ENCODE measurements at regions not wholly inside any gene's neighbourhood (a gene's known extent, or its start where the extent isn't known, plus 50 kb on each side); places are given as distances from the start of the nearest gene placed in this dataset.

DNA sequence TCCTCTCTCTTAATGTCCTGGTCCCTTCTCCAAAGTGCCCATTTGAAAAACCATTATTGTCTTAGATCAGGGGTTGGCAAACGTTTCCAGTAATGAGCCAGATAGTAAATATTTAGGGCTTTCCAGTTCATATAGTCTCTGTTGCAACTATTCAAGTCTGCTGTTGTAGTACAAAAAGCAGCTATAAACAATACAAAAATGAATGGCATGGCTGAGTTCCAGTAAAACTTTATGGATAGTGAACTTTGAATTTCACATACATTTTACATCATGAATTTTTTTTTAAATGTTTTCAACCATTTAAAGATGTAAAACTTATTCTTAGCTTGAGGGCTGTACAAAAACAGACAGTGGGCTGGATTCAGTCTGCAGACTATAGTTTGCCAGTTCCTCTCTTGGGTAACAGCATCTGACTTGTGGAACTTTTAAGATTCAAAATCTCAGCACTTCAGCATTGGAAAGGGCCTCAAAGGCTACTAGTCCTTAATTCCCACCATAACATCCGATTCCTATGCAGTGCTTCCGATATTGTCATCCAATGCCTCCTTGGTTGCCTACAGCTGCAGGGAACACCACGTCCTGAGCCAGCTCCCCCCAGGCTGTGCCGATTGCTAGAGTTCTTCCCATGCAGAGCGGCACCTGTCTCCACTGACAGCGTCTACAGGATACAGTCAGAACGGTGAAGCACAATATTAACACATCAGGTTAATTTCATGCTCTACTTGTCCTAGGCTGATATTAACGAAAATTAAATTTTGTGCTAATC lies 65.6 kb upstream of the E2F8 start:
- H3K4me1 Mint-ChIP-seq, result peaks cover 2% of the 10 kb centered on the region
- no peak overlapping the region for H3K4me2 ChIP-seq (replicated peaks; ENCODE audit: low read depth, low read length, poor library complexity, severe bottlenecking)
- peaks cover 0 to 2% of the 10 kb centered on the region in 2 donors for H3K4me1 ChIP-seq (ENCODE audit: control insufficient read depth in 2 of 2, insufficient read depth in 2 of 2, low read length in 2 of 2)
- ATAC-seq (ENCODE audit: low read depth) (no peak), DNase-seq (no peak)
- H3K79me2 ChIP-seq (ENCODE audit: control insufficient read depth, insufficient read depth, low read length), result no peaks in the 10 kb centered on the region
- TF ChIP-seq, protein P1, sequence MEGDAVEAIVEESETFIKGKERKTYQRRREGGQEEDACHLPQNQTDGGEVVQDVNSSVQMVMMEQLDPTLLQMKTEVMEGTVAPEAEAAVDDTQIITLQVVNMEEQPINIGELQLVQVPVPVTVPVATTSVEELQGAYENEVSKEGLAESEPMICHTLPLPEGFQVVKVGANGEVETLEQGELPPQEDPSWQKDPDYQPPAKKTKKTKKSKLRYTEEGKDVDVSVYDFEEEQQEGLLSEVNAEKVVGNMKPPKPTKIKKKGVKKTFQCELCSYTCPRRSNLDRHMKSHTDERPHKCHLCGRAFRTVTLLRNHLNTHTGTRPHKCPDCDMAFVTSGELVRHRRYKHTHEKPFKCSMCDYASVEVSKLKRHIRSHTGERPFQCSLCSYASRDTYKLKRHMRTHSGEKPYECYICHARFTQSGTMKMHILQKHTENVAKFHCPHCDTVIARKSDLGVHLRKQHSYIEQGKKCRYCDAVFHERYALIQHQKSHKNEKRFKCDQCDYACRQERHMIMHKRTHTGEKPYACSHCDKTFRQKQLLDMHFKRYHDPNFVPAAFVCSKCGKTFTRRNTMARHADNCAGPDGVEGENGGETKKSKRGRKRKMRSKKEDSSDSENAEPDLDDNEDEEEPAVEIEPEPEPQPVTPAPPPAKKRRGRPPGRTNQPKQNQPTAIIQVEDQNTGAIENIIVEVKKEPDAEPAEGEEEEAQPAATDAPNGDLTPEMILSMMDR (IDR thresholded peaks at IDR 0.05), result no peak
- no peak for TF ChIP-seq EZH2 (IDR thresholded peaks at IDR 0.05; ENCODE audit: borderline replicate concordance, insufficient read depth, low read depth, low read length, poor library complexity, severe bottlenecking)
- H3K9me3 ChIP-seq (ENCODE audit: control extremely low read depth in 1 of 3, control insufficient read depth in 2 of 3, insufficient read depth in 1 of 3, low read length in 2 of 3), result no peaks in the 10 kb centered on the region
- no peak overlapping the region for H3K9ac ChIP-seq (ENCODE audit: low read length)
- H2AFZ ChIP-seq (ENCODE audit: insufficient read depth, low read depth, low read length, poor library complexity, severe bottlenecking), result no peak overlapping the region
- H3K27ac Mint-ChIP-seq, result no peak overlapping the region
- no peaks in the 10 kb centered on the region for H3K9me3 Mint-ChIP-seq (ENCODE audit: insufficient read depth)
- intact Hi-C loops (cut with micrococcal nuclease), result no loop called here
- 92% methylated on average over 7 of the region's 9 CpGs for WGBS (ENCODE audit: insufficient coverage)
- H3K36me3 ChIP-seq (replicated peaks in 1 of 2; ENCODE audit: control extremely low read depth in 1 of 2, control insufficient read depth in 1 of 2, extremely low read depth in 1 of 2, insufficient read depth in 2 of 2, low read length in 1 of 2), result no peaks in the 10 kb centered on the region
- peaks cover 28% of the 10 kb centered on the region for H3K27me3 Mint-ChIP-seq
- no peak overlapping the region for H3K4me3 ChIP-seq (ENCODE audit: control extremely low read depth in 1 of 5, extremely low read depth in 1 of 5, insufficient read depth in 1 of 5, low read depth in 2 of 5, low read length in 4 of 5)
- H3K4me3 Mint-ChIP-seq, result no peak overlapping the region
- H4K20me1 ChIP-seq (ENCODE audit: control insufficient read depth, insufficient read depth, low read length, poor library complexity, severe bottlenecking), result no peaks in the 10 kb centered on the region
- ChIA-PET CTCF (no interaction called here), POLR2A (no interaction called here)
- no peak overlapping the region for H3K27ac ChIP-seq (ENCODE audit: low read length in 2 of 2)
- peaks cover 0 to 3% (median 0%) of the 10 kb centered on the region in 4 experiments for H3K27me3 ChIP-seq (replicated peaks in 1 of 4; ENCODE audit: control extremely low read depth in 1 of 4, control insufficient read depth in 3 of 4, insufficient read depth in 4 of 4, low read length in 3 of 4)

DNA sequence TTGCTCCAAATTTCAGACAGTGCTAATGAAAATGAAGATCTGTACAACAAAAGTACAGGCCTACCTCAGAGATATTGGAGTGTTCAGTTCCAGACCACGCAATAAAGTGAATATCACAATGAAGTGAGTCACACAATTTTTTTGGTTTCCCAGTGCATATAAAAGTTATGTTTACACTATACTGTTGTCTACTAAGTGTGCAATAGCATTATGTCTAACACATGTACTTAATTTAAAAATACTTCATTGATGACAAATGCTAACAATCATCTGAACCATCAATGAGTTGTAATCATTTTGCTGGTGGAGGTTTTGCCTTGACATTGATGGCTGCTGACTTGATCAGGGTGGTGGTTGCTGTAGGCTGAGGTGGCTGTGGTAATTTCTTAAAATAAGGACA lies 60.6 kb upstream of the E2F8 start:
- DNase-seq (no peak), ATAC-seq (ENCODE audit: low read depth) (no peak)
- TF ChIP-seq, protein P1 (IDR thresholded peaks at IDR 0.05), result no peak
- TF ChIP-seq EZH2 (IDR thresholded peaks at IDR 0.05; ENCODE audit: borderline replicate concordance, insufficient read depth, low read depth, low read length, poor library complexity, severe bottlenecking), result no peak
- no peaks in the 10 kb centered on the region for H3K79me2 ChIP-seq (ENCODE audit: control insufficient read depth, insufficient read depth, low read length)
- no peak overlapping the region for H3K27ac ChIP-seq (ENCODE audit: low read length in 2 of 2)
- H3K4me2 ChIP-seq (replicated peaks; ENCODE audit: low read depth, low read length, poor library complexity, severe bottlenecking), result no peak overlapping the region
- CTCF ChIA-PET, result no interaction called here
- no peak overlapping the region for H3K9ac ChIP-seq (ENCODE audit: low read length)
- H3K4me3 ChIP-seq (ENCODE audit: control extremely low read depth in 1 of 5, extremely low read depth in 1 of 5, insufficient read depth in 1 of 5, low read depth in 2 of 5, low read length in 4 of 5), result no peak overlapping the region
- H3K9me3 Mint-ChIP-seq (ENCODE audit: insufficient read depth), result no peaks in the 10 kb centered on the region
- H3K27ac Mint-ChIP-seq, result no peak overlapping the region
- intact Hi-C loops (cut with micrococcal nuclease), result no loop called here
- H3K4me1 ChIP-seq (ENCODE audit: control insufficient read depth in 2 of 2, insufficient read depth in 2 of 2, low read length in 2 of 2), result no peaks in the 10 kb centered on the region
- no peak overlapping the region for H3K4me3 Mint-ChIP-seq
- no CpG with 5 or more reads among the region's 1 CpG for WGBS (ENCODE audit: insufficient coverage)
- no peaks in the 10 kb centered on the region for H4K20me1 ChIP-seq (ENCODE audit: control insufficient read depth, insufficient read depth, low read length, poor library complexity, severe bottlenecking)
- H3K4me1 Mint-ChIP-seq, result no peaks in the 10 kb centered on the region
- H3K27me3 Mint-ChIP-seq, result peaks cover 25% of the 10 kb centered on the region
- no peak overlapping the region for H2AFZ ChIP-seq (ENCODE audit: insufficient read depth, low read depth, low read length, poor library complexity, severe bottlenecking)
- no peaks in the 10 kb centered on the region for H3K27me3 ChIP-seq (replicated peaks in 1 of 4; ENCODE audit: control extremely low read depth in 1 of 4, control insufficient read depth in 3 of 4, insufficient read depth in 4 of 4, low read length in 3 of 4)
- POLR2A ChIA-PET, result no interaction called here
- H3K9me3 ChIP-seq (ENCODE audit: control extremely low read depth in 1 of 3, control insufficient read depth in 2 of 3, insufficient read depth in 1 of 3, low read length in 2 of 3), result no peaks in the 10 kb centered on the region
- no peaks in the 10 kb centered on the region for H3K36me3 ChIP-seq (replicated peaks in 1 of 2; ENCODE audit: control extremely low read depth in 1 of 2, control insufficient read depth in 1 of 2, extremely low read depth in 1 of 2, insufficient read depth in 2 of 2, low read length in 1 of 2)

Measured in B cell (primary cell).